Hematopoietic multipotent progenitor cell treated with erythropoietin and hydrocortisone succinate and interleukin-3 and kit ligand, for 8 days (in vitro differentiated cells): ENCODE measurements at regions not wholly inside any gene's neighbourhood (a gene's known extent, or its start where the extent isn't known, plus 50 kb on each side); places are given as distances from the start of the nearest gene placed in this dataset.

Source experiments
- DNase-seq: peaks from one replicate; pipeline ENCODE4 v3.0.0-alpha.2; 2015

GRCh38 chr3:159922193-159922840 lies 66.3 kb upstream of the IL12A start:
- DNase-seq, result no peak

- no peak for DNase-seq
Observed at GRCh38 chr3:159922861-159923312, 65.7 kb upstream of the IL12A start.

DNA sequence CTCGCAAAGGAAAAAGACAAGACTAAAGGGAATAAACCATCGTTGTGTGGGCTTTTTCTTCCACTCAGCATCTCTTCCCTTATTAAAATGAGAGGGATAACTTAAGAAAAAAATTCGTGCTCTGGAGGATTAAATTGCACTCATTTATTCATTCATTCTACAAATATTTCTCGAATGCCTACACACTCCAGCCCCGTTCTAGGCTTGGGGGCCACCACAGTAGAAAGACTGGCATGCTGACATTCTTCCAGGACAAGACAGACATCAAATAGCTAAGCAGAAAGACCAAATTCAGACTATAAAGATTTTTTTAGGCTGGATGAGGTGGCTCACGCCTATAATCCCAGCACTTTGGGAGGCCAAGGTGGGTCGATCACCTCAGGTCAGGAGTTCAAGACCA lies 65.3 kb upstream of the IL12A start:
- no peak for DNase-seq

GRCh38 chr3:159923956-159924355 lies 64.7 kb upstream of the IL12A start:
- DNase-seq, result no peak

- DNase-seq, result no peak
Observed at GRCh38 chr3:159924411-159924810, 64.2 kb upstream of the IL12A start.

DNA sequence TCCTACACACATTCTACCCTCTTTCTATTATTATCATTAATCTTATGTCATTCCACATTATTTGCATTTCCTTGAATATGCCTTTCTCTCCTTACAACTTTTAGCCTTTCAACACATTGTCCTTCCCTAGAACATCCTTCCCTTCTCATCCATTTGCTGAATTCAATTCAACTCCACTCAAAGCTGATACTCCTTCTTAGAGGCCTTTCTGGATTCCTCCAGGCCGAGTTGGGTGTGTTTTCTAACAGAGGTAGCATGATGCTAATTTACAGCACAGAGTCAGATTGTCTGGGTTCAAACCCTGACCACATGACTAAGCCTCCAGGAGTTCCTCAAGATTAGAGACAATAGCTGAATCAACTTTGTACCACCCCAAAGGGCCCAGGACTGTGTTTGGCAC lies 63.4 kb upstream of the IL12A start:
- no peak for DNase-seq

GRCh38 chr3:159926573-159926972 lies 62.1 kb upstream of the IL12A start:
- DNase-seq, result no peak

DNA sequence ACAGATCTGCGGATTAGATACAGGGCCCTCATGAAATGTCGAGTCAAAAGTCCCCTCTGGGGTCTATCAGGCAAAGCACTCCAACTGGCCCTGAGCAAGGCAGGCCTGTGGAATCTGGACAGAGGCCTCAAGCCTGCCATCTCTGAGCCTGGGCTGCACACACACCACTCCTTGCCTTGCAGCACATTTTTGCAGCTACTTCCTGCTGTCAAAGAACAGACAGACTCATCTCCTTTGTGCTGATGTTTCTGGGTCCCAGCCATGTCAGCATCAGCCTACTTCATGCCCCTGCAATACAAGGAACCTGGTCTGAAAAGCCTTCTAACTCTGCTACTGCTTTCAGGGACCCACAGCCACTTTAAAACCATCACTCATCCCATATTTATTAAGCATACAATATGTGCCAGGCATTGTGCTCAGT lies 60.6 kb upstream of the IL12A start:
- no peak for DNase-seq

GRCh38 chr3:159928666-159929065 lies 60.0 kb upstream of the IL12A start:
- DNase-seq, result no peak

- peak; percentile 38 for DNase-seq
Observed at GRCh38 chr3:159929171-159930141, 59.2 kb upstream of the IL12A start.

DNA sequence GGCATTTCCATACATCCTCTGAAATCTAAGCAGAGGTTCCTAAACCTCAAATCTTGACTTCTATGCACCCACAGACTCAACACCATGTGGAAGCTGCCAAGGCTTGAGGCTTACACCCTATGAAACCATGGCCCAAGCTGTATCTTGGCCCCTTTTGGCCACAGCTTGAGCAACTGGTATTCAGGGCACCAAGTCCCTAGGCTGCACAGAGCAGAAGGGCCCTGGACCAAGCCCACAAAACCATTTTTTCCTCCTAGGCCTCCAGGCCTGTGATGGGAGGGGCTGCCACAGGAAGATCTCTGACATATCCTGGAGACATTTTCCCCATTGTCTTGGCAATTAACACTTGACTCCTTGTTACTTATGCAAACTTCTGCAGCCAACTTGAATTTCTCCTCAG lies 54.4 kb upstream of the IL12A start:
- DNase-seq, result no peak

DNA sequence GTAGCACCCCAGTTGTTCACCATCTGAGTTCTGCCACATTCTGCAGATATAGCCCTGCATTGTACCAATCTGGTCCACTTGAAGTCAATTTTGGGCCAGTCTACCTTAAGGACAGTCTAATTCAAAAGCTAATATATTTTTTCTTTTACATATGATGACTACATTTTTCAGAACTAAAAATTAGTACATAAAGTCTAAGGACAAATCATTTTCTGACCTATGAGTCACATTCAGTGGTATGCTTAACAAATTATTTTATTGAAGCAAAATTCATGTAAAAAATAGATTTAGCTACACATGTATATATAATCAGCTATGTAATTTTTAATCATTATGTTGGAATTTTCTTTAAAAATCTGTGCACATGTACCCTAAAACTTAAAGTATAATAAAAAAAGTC lies 52.1 kb upstream of the IL12A start:
- no peak for DNase-seq

DNA sequence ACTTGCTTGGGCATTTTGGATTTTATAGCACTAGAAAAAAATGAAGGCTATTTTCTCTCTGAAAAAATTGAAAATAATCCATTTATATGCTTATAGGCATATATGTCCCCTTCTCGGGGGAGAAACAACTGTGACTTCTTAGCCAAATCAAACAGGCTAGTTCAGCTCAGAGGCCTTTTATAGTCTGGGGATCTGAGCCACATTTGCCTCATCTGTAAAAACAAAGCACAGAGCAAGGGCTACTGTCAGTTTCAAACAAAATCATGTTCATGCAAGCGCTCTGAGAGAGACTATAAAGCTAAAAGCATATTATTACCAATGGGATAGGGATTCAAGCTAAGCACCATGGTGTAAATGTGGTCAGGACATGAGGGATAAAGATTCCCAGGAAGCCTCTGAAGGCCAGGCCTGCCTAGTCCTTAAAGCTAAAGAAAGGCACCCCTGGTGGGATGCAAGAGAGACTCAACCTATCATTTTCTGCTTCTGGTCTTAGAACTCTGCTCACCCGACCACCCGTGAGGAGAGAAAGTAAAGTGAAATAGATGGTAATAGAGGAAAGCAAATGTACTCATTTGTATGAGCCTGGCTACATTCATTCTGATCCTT lies 51.0 kb upstream of the IL12A start:
- DNase-seq, result no peak

- no peak for DNase-seq
Observed at GRCh38 chr3:159938714-159939113, 49.9 kb upstream of the IL12A start.
